22Rv1 (cell line): ENCODE measurements at regions not wholly inside any gene's neighbourhood (a gene's known extent, or its start where the extent isn't known, plus 50 kb on each side); places are given as distances from the start of the nearest gene placed in this dataset.

ENCODE experiments used
- CTCF ChIP-seq: fragments of 450-650 bp; IDR thresholded peaks from 2 replicates; pipeline ENCODE4 v1.5.1; 2017; ENCODE audit warnings: mild to moderate bottlenecking
- ZFX ChIP-seq: fragments of 450-650 bp; IDR thresholded peaks from 2 replicates; pipeline ENCODE4 v1.6.1; 2017; ENCODE audit warnings: antibody characterized with exemption, borderline replicate concordance

- no peak for TF ChIP-seq CTCF
- no peak for TF ChIP-seq ZFX
Observed at GRCh38 chr5:114981111-114981510, 188.6 kb downstream of the TRIM36 start.
